OCI-LY7 (cell line): ENCODE measurements at regions not wholly inside any gene's neighbourhood (a gene's known extent, or its start where the extent isn't known, plus 50 kb on each side); places are given as distances from the start of the nearest gene placed in this dataset.

Experiments used
- BruUV-seq: library from RNA; stranded (reverse); fragments of 400-500 nt; replicated peaks from 2 replicates; lab custom pipeline; 2021; lab: Mats Ljungman, UMichigan
- CTCF ChIA-PET: fragments of 300-600 bp; sonication (Branson Sonifier 250); formaldehyde crosslinking; loops from one replicate; lab custom pipeline; 2022; ENCODE audit warnings: antibody characterized with exemption; ENCODE audit not compliant: unreplicated experiment; lab: Charles Lee
- POLR2A ChIA-PET: fragments of 300-600 bp; sonication (Branson Sonifier 250); formaldehyde crosslinking; loops from one replicate; lab custom pipeline; 2022; ENCODE audit warnings: antibody characterized with exemption; lab: Charles Lee
- DNase-seq: peaks from one replicate; pipeline ENCODE4 v3.0.0-alpha.2; 2015; ENCODE audit warnings: low spot score
- H2AFZ ChIP-seq: fragments of 200-600 bp; sonication (generic), shearing (Covaris generic); 2 replicates; pipeline ENCODE4 v1.6.1; 2014; ENCODE audit warnings: mild to moderate bottlenecking, antibody characterized with exemption, low read length, moderate library complexity
- H3K27ac ChIP-seq: fragments of 200-600 bp; sonication (generic); 2 replicates; pipeline ENCODE4 v1.5.1; 2014; ENCODE audit warnings: mixed run types, low read depth, mild to moderate bottlenecking, moderate library complexity, low read length, inconsistent platforms; ENCODE audit not compliant: poor library complexity, severe bottlenecking
- H3K36me3 ChIP-seq: fragments of 200-600 bp; sonication (generic); 2 replicates; pipeline ENCODE4 v1.6.1; 2014; ENCODE audit warnings: mild to moderate bottlenecking, antibody characterized with exemption, low read length, moderate library complexity, mixed read lengths; ENCODE audit not compliant: insufficient read depth
- H3K4me1 ChIP-seq: fragments of 200-600 bp; sonication (generic); 2 replicates; pipeline ENCODE4 v1.5.1; 2014; ENCODE audit warnings: mild to moderate bottlenecking, low read length; ENCODE audit not compliant: insufficient read depth, poor library complexity, severe bottlenecking
- H3K4me2 ChIP-seq: fragments of 200-600 bp; sonication (generic); 2 replicates; pipeline ENCODE4 v1.6.1; 2014; ENCODE audit warnings: mild to moderate bottlenecking, low read length
- H3K4me3 ChIP-seq: fragments of 200-600 bp; sonication (generic); 2 replicates; pipeline ENCODE4 v1.5.1; 2014; ENCODE audit warnings: mild to moderate bottlenecking, low read depth, low read length; ENCODE audit not compliant: poor library complexity, severe bottlenecking
- H3K79me2 ChIP-seq: fragments of 200-600 bp; sonication (generic); 2 replicates; pipeline ENCODE4 v1.6.1; 2016; ENCODE audit warnings: low read depth, mild to moderate bottlenecking, low read length, moderate library complexity, mixed read lengths; ENCODE audit not compliant: insufficient read depth
- H3K9me2 ChIP-seq: fragments of 200-600 bp; sonication (generic); 2 replicates; pipeline ENCODE4 v1.6.1; 2016; ENCODE audit warnings: mild to moderate bottlenecking, low read length, mixed read lengths; ENCODE audit not compliant: insufficient read depth
- H3K9me3 ChIP-seq: fragments of 200-600 bp; sonication (generic); 2 replicates; pipeline ENCODE4 v1.6.1; 2014; ENCODE audit warnings: mild to moderate bottlenecking, mixed run types, low read length, mixed read lengths
- H4K20me1 ChIP-seq: fragments of 200-600 bp; sonication (generic); 2 replicates; pipeline ENCODE4 v1.6.1; 2014; ENCODE audit warnings: mild to moderate bottlenecking, antibody characterized with exemption, low read length, moderate library complexity, mixed read lengths; ENCODE audit not compliant: insufficient read depth
- EZH2phosphoT487 ChIP-seq: fragments of 200-600 bp; sonication (generic); IDR thresholded peaks from 2 replicates; pipeline ENCODE4 v1.6.1; 2018; ENCODE audit warnings: low read depth, borderline replicate concordance, mild to moderate bottlenecking, mixed run types, antibody characterized with exemption, low read length, moderate library complexity, mixed read lengths
- intact Hi-C: fragments of 100-400 bp; cut with micrococcal nuclease; formaldehyde crosslinking; loops from one replicate; pipeline ENCODE4 v1.10.0; 2022; ENCODE audit not compliant: unreplicated experiment
- TF ChIP-seq, protein P1 (sequence below): fragments of 200-600 bp; sonication (generic); conservative IDR thresholded peaks from 2 replicates; pipeline ENCODE4 v1.5.1; 2014; ENCODE audit warnings: mild to moderate bottlenecking, antibody characterized with exemption, low read length, moderate library complexity, mixed read lengths

DNA sequence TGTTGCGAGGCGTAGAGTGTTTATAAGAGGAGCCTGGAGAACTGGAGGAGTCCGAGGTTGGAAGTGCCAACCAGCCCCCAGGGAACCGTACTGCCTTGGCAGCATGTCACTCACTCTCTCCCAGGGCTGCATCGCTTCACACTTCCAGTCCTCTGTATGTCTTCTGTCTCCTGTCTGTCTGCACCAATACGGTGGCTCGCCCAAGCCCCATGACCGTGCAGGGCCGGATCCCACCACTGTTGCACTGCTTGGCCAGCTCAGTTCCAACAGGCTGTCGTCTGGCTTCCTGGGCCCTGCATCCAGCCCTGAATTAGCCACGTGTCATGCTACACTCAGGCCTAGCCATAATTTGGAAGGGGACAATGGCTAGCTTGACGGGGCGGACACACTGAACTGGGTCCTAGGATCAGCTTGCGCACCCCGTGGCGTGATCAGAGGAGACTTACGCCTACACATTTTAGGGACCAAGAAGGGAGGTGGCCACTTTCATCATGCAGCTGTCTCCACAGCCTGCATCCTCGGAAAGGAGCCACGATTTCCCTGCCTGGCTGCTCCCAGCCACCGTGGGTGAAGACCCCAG, 147.1 kb downstream of the URI1 start:
- BruUV-seq = no TSS peak

DNA sequence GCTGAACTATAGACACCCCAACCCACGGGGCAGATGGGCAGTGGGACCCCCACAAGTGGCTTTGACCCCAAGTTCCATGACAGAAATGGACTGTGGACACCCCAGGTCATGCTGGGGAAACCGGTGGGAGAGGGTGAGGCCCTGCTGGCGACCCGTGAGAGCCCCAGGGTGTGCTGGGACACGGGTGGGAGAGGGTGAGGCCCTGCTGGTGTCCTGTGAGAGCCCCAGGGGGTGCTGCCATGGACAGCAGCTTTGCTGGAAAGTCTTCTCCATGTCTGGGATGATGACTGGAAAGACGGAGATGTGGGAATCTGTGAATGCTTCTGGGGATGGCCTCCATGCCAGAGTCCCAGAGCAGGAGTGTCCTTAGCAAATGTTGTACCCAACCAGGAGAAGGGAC, 148.4 kb downstream of the URI1 start:
- H3K9me2 ChIP-seq = no peaks in the 10 kb centered on the region
- ChIA-PET CTCF (no interaction called here), POLR2A (no interaction called here)
- no peaks in the 10 kb centered on the region for H4K20me1 ChIP-seq
- H2AFZ ChIP-seq = no peak overlapping the region
- no peaks in the 10 kb centered on the region for H3K79me2 ChIP-seq
- no peaks in the 10 kb centered on the region for H3K36me3 ChIP-seq
- no peak overlapping the region for H3K4me2 ChIP-seq
- no TSS peak for BruUV-seq
- H3K27ac ChIP-seq = no peak overlapping the region
- intact Hi-C loops = no loop called here
- no peak for DNase-seq
- H3K9me3 ChIP-seq = no peaks in the 10 kb centered on the region
- H3K4me1 ChIP-seq = no peaks in the 10 kb centered on the region
- TF ChIP-seq, protein P1, sequence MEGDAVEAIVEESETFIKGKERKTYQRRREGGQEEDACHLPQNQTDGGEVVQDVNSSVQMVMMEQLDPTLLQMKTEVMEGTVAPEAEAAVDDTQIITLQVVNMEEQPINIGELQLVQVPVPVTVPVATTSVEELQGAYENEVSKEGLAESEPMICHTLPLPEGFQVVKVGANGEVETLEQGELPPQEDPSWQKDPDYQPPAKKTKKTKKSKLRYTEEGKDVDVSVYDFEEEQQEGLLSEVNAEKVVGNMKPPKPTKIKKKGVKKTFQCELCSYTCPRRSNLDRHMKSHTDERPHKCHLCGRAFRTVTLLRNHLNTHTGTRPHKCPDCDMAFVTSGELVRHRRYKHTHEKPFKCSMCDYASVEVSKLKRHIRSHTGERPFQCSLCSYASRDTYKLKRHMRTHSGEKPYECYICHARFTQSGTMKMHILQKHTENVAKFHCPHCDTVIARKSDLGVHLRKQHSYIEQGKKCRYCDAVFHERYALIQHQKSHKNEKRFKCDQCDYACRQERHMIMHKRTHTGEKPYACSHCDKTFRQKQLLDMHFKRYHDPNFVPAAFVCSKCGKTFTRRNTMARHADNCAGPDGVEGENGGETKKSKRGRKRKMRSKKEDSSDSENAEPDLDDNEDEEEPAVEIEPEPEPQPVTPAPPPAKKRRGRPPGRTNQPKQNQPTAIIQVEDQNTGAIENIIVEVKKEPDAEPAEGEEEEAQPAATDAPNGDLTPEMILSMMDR = no peak
- TF ChIP-seq EZH2phosphoT487 = no peak
- no peak overlapping the region for H3K4me3 ChIP-seq

More for the DNA sequence above, 147.1 kb downstream of the URI1 start:
- CTCF ChIA-PET = no interaction called here
- Histone ChIP-seq H3K79me2 (no peaks in the 10 kb centered on the region), H3K9me2 (no peaks in the 10 kb centered on the region), H2AFZ (no peak overlapping the region), H3K36me3 (no peaks in the 10 kb centered on the region), H3K27ac (no peak overlapping the region), H3K4me3 (no peak overlapping the region), H3K4me1 (no peaks in the 10 kb centered on the region), H4K20me1 (no peaks in the 10 kb centered on the region), H3K4me2 (no peak overlapping the region), H3K9me3 (no peaks in the 10 kb centered on the region)
- POLR2A ChIA-PET = no interaction called here
- DNase-seq = no peak
- TF ChIP-seq EZH2phosphoT487 = no peak
- TF ChIP-seq, protein P1 = no peak
- intact Hi-C loops = no loop called here

DNA sequence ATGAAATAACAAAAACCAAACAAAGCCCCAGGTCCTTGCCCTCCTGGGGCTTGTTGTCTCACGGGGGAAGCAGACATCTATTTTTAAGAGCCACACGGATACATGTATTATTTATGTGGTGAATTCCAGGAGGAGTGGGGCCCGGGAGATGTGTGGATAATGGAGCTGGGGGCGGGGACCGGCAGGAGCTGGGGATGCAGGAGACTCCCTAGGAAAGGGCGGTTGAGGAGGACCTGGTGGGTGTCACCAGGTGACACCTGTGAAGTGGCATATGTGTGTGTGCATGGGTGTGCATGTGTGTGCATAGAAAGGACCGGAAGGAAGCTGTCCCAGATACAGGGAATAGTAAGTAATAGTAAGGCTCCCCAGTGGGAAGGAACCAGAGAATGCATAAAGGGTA, 148.9 kb downstream of the URI1 start:
- no peaks in the 10 kb centered on the region for H3K4me1 ChIP-seq
- no peaks in the 10 kb centered on the region for H3K9me2 ChIP-seq
- H3K4me3 ChIP-seq = no peak overlapping the region
- H3K4me2 ChIP-seq = no peak overlapping the region
- H2AFZ ChIP-seq = no peak overlapping the region
- no peaks in the 10 kb centered on the region for H3K79me2 ChIP-seq
- no peak for DNase-seq
- no TSS peak for BruUV-seq
- ChIA-PET CTCF (no interaction called here), POLR2A (no interaction called here)
- H3K36me3 ChIP-seq = no peaks in the 10 kb centered on the region
- H3K27ac ChIP-seq = no peak overlapping the region
- H3K9me3 ChIP-seq = no peaks in the 10 kb centered on the region
- intact Hi-C loops = no loop called here
- TF ChIP-seq, protein P1 = no peak
- TF ChIP-seq EZH2phosphoT487 = no peak
- no peaks in the 10 kb centered on the region for H4K20me1 ChIP-seq
